WTC11 (cell line): ENCODE measurements at regions not wholly inside any gene's neighbourhood (a gene's known extent, or its start where the extent isn't known, plus 50 kb on each side); places are given as distances from the start of the nearest gene placed in this dataset.

Experiments used
- AFF4 ChIP-seq: sonication (generic); formaldehyde crosslinking; IDR thresholded peaks from 2 replicates; pipeline ENCODE4 v1.8.1; 2023; ENCODE audit warnings: mild to moderate bottlenecking, missing genetic modification reagents, borderline replicate concordance
- CTCF ChIP-seq: fragments of 200-600 bp; IDR thresholded peaks from 2 replicates; pipeline ENCODE4 v1.8.0; 2022; ENCODE audit warnings: antibody characterized with exemption
- E2F5 ChIP-seq: sonication (generic); formaldehyde crosslinking; IDR thresholded peaks from 2 replicates; pipeline ENCODE4 v1.8.1; 2022; ENCODE audit warnings: mild to moderate bottlenecking, moderate library complexity, missing genetic modification reagents
- EMX1 ChIP-seq: fragments of 250-450 bp; sonication (Bioruptor Pico); IDR thresholded peaks from 2 replicates; pipeline ENCODE4 v1.8.0; 2021; ENCODE audit warnings: mild to moderate bottlenecking
- KAT7 ChIP-seq: sonication (generic); formaldehyde crosslinking; IDR thresholded peaks from 2 replicates; pipeline ENCODE4 v1.8.1; 2023; ENCODE audit warnings: missing genetic modification reagents, mild to moderate bottlenecking, borderline replicate concordance
- MAX ChIP-seq: sonication (generic); formaldehyde crosslinking; IDR thresholded peaks from 2 replicates; pipeline ENCODE4 v1.8.0; 2022; ENCODE audit warnings: mild to moderate bottlenecking, missing genetic modification reagents
- MLX ChIP-seq: sonication (generic); formaldehyde crosslinking; IDR thresholded peaks from 2 replicates; pipeline ENCODE4 v1.8.1; 2023; ENCODE audit warnings: mild to moderate bottlenecking, missing genetic modification reagents, moderate library complexity
- TCF7 ChIP-seq: sonication (generic); formaldehyde crosslinking; IDR thresholded peaks from 2 replicates; pipeline ENCODE4 v1.8.0; 2022; ENCODE audit warnings: mild to moderate bottlenecking, low read depth, missing genetic modification reagents, moderate library complexity
- TEAD4 ChIP-seq: sonication (generic); formaldehyde crosslinking; IDR thresholded peaks from 2 replicates; pipeline ENCODE4 v1.8.0; 2022; ENCODE audit warnings: mild to moderate bottlenecking, missing genetic modification reagents

DNA sequence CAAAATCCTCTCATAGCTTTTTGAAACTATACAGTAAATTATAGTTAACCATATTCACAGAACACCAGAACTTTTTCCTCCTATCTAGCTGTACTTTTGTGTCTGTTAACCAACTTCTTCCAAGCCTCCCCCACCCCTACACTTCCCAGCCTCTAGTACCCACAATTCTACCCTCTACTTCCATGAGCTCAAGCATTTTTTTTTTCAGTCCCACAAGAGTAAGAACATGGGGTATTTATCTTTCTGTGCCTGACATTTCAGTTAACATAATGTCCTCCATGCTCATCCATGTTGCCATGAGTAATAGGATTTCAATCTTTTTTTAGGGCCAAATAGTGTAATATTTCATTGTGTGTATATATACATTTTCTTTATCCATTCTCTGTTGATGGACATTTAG is 128.3 kb upstream of the MAN2A1 start:
- TF ChIP-seq MAX (no peak), KAT7 (CRISPR knock-in tag) (no peak), CTCF (no peak), E2F5 (CRISPR knock-in tag) (no peak), TEAD4 (CRISPR knock-in tag) (no peak), TCF7 (CRISPR knock-in tag) (no peak), EMX1 (CRISPR knock-in tag) (no peak), AFF4 (no peak), MLX (no peak)
